GM21447 (cell line): ENCODE measurements at regions not wholly inside any gene's neighbourhood (a gene's known extent, or its start where the extent isn't known, plus 50 kb on each side); places are given as distances from the start of the nearest gene placed in this dataset.

Source experiments
- ATAC-seq: cut with Tn5 transposase; IDR thresholded peaks from one replicate; pipeline ENCODE4 v1.9.1; 2021; ENCODE audit not compliant: unreplicated experiment

GRCh38 chr9:129476821-129477611 lies 143.9 kb downstream of the C9orf50 start:
- ATAC-seq, result no peak

- no peak for ATAC-seq
These were observed 146.0 kb downstream of the C9orf50 start for GRCh38 chr9:129474740-129475404.

GRCh38 chr9:129473523-129474244 lies 147.2 kb downstream of the C9orf50 start:
- no peak for ATAC-seq

- no peak for ATAC-seq
These were observed 148.2 kb downstream of the C9orf50 start for GRCh38 chr9:129472651-129473102.

GRCh38 chr9:129471201-129472019 lies 149.5 kb downstream of the C9orf50 start:
- ATAC-seq, result no peak

- ATAC-seq, result no peak
These were observed 150.9 kb downstream of the C9orf50 start for GRCh38 chr9:129469988-129470316.

- no peak for ATAC-seq
These were observed 151.5 kb downstream of the C9orf50 start for GRCh38 chr9:129469188-129469987.

- no peak for ATAC-seq
These were observed 152.9 kb downstream of the C9orf50 start for GRCh38 chr9:129467739-129468666.

- no peak for ATAC-seq
These were observed 153.8 kb downstream of the C9orf50 start for GRCh38 chr9:129467004-129467588.

- no peak for ATAC-seq
These were observed 154.9 kb downstream of the C9orf50 start for GRCh38 chr9:129465834-129466535.

- no peak for ATAC-seq
These were observed 155.7 kb downstream of the C9orf50 start for GRCh38 chr9:129464972-129465833.

- no peak for ATAC-seq
These were observed 156.9 kb downstream of the C9orf50 start for GRCh38 chr9:129463994-129464393.

- ATAC-seq, result no peak
These were observed 157.4 kb downstream of the C9orf50 start for GRCh38 chr9:129463477-129463876.

GRCh38 chr9:129462360-129462759 lies 158.5 kb downstream of the C9orf50 start:
- no peak for ATAC-seq

- ATAC-seq, result peak; percentile 67
These were observed 160.3 kb downstream of the C9orf50 start for GRCh38 chr9:129460323-129461261.
